WI38 (cell line): ENCODE measurements at regions not wholly inside any gene's neighbourhood (a gene's known extent, or its start where the extent isn't known, plus 50 kb on each side); places are given as distances from the start of the nearest gene placed in this dataset.

Experiments
- H3K4me3 ChIP-seq: 2 replicates; pipeline ENCODE4 v1.5.1; 2011; ENCODE audit warnings: low read depth, mild to moderate bottlenecking, control low read depth, low read length
- TF ChIP-seq, protein P1 (sequence below): IDR thresholded peaks from 2 replicates; pipeline ENCODE4 v1.5.1; 2012; ENCODE audit warnings: low read depth, mild to moderate bottlenecking, control low read depth, low read length

DNA sequence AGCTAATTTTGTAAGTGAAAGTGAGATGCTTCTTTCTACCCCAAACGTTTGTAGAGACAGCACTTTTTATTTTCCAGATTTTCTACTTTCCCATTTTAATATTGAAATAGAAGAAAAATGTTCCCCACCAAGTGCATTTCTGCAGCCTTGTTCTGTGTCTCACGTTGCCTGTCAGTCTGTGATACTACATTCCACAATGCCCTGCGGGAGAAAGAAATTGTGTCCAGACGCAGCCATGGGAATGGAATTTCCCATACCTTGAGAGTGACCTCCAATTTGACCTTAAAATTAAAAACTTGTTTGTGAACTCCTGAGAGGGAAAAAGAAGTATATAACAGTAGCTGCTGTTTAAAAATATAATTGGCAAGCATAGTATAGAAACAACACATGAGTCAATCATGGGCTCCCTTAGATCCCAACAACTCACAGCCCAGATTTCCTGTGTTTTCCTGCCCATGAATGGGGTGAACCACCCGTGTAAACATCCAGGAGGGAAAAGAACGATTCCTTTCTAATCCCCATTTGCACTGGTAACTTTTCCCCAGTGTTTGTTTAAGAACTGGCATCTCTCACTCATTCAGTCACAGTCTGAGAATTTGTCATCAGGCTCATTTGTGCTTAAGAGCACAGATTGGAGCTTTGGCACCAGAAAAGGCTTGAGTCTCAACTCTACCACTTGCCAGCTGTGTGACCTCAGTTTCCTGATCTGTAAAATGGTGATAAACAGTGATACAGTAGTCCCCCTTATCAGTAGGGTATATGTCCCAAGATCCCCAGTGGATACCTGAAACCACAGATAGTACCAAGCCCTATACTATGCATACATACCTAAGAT lies 166.1 kb upstream of the ZNF521 start:
- TF ChIP-seq, protein P1, sequence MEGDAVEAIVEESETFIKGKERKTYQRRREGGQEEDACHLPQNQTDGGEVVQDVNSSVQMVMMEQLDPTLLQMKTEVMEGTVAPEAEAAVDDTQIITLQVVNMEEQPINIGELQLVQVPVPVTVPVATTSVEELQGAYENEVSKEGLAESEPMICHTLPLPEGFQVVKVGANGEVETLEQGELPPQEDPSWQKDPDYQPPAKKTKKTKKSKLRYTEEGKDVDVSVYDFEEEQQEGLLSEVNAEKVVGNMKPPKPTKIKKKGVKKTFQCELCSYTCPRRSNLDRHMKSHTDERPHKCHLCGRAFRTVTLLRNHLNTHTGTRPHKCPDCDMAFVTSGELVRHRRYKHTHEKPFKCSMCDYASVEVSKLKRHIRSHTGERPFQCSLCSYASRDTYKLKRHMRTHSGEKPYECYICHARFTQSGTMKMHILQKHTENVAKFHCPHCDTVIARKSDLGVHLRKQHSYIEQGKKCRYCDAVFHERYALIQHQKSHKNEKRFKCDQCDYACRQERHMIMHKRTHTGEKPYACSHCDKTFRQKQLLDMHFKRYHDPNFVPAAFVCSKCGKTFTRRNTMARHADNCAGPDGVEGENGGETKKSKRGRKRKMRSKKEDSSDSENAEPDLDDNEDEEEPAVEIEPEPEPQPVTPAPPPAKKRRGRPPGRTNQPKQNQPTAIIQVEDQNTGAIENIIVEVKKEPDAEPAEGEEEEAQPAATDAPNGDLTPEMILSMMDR = no peak
- no peak overlapping the region for H3K4me3 ChIP-seq

DNA sequence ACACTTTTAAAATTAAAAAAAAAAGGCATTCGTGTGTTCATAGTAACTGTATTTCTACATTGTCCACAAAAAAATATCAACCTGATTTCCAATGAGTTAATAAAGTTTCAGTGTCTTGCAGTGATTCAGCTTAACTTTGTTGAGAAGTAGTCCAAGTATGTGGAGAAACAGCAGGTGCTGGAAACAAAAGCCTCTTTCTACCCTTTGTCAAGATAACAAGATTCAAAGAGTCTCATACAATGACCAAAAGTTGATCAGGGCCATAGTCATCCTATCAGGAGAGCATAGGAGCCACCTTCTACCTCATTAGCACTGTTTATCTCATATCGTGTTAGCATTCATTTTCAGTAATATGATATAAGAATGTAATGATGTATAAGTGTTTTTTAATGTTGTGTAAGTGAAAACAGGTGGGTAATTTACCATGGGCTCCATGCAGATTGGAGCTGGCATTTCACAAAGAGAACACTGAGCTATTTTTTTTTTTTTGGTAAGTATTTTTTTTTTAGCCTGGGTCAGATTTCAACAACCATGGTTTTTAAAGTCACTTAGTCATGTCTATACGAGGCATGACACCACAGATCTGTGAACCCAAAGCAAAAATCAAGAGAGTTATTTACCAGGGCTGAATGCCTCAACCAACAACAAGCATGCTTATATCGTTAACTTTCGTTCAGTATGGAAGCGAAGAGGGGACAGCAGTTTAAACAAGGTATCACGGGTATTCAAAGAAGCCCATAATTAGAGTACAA lies 165.0 kb upstream of the ZNF521 start:
- TF ChIP-seq, protein P1 = no peak

DNA sequence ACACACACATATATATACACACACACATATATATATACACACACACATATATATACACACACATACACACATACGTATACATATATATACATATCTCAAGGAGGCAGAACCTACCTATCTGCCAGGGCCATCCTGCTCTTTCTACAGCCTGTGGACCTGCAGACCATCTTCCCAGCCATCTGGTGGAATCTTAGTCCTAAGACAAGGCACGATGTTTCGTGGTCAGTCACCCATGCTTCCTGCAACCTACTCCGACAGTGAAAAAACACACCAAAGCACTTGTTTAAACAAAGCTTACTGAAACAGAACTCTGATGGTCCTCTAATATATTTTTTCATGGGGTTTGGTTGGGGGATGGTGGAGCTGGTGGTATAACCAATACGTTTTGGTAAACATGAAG lies 164.2 kb upstream of the ZNF521 start:
- H3K4me3 ChIP-seq = no peak overlapping the region
- TF ChIP-seq, protein P1 = no peak

More for the DNA sequence above, 165.0 kb upstream of the ZNF521 start:
- no peak overlapping the region for H3K4me3 ChIP-seq

DNA sequence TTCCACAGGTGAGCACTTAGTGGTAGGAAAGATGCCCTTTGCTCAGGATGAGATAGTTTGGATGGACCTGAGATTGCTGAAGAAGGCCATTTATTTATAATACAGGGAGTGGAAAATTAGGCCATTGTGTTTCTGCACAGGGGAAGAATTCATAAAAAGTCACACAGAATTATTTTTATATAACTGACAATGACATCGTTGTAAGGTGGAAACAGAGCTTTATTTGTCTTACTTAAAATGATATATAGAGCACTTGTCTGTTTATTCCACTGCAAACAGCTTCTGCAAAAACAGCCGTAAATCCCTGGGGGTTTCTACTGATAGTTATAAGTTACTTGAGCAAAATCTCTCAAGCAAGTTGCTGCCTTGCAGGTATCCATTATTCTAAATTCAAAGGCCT lies 158.1 kb upstream of the ZNF521 start:
- no peak overlapping the region for H3K4me3 ChIP-seq
- TF ChIP-seq, protein P1 = no peak

DNA sequence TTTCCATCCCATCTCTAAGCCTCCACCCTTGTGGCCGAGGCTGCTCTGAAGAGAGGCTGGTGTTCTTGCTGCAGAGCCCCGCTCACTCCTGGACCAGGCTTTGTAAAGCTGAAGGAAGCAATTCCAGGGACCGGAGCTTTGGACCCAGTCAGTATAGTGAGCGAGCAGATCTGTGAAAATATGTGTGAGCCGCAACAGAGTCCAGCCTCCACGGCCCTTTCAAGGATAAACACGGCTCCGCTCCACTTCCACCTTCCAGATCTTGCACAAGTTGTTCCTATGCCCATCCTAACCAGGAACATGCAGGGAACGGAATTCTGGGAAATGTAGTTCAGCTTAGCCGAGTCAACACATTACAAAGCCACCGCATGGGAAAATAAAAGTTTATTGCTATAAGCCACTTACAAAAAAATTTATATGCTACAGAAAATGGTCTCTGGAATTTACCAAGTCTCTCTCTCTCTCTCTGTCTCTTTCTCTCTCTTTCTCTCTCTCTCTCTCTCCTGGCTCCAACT lies 151.7 kb upstream of the ZNF521 start:
- peak overlapping the region; percentile 64 for H3K4me3 ChIP-seq
- TF ChIP-seq, protein P1 = no peak

DNA sequence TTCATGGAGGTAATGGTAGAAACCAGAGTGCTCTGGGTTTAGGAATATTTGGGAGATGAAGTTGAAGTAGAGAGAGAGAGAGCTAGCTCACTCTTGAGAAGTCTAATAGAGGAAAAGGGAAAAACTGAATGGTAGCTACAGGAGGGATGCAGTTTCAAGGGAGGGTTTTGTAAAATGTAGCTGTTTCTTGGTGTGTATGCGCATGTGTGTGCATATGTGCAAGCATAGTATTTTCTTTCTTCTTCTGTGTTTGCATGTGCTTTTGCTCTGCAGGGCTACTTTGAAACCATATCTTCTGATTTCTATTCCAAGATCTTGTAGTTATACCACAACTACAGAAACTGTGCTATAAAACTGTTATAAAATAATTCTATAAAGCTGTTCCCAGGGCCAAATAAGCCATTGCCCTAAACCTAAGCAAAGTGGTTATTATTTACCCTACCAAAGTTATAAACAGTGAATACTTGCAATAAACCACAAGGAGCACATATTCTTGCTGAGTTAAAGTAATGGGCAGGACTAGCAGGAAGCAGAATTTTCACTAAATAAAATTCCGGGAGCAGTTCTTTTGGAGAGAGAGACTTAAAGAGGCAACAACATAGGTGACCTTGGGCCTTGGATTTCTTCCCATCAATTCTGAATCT lies 145.3 kb upstream of the ZNF521 start:
- H3K4me3 ChIP-seq = no peak overlapping the region
- TF ChIP-seq, protein P1 = no peak
